H9 (cell line): ENCODE measurements at regions not wholly inside any gene's neighbourhood (a gene's known extent, or its start where the extent isn't known, plus 50 kb on each side); places are given as distances from the start of the nearest gene placed in this dataset.

Experiments
- DNase-seq: peaks from one replicate; pipeline ENCODE4 v3.0.0-alpha.2; 2017
- H2AFZ ChIP-seq: one replicate; pipeline ENCODE4 v1.6.1; 2013; ENCODE audit warnings: mild to moderate bottlenecking, low read length, control low read depth, moderate library complexity
- H2AK5ac ChIP-seq: 2 replicates; pipeline ENCODE4 v1.6.1; 2013; ENCODE audit warnings: low read length, control low read depth, mixed read lengths; ENCODE audit not compliant: insufficient read length
- H2BK120ac ChIP-seq: one replicate; pipeline ENCODE4 v1.6.1; 2013; ENCODE audit warnings: low read depth, mild to moderate bottlenecking, low read length, control low read depth, inconsistent platforms; ENCODE audit not compliant: poor library complexity, severe bottlenecking
- H2BK12ac ChIP-seq: 2 replicates; pipeline ENCODE4 v1.6.1; 2013; ENCODE audit warnings: low read length, control low read depth, mixed read lengths, low read depth; ENCODE audit not compliant: insufficient read length
- H2BK15ac ChIP-seq: 2 replicates; pipeline ENCODE4 v1.6.1; 2013; ENCODE audit warnings: low read depth, low read length, control low read depth
- H2BK20ac ChIP-seq: one replicate; pipeline ENCODE4 v1.6.1; 2013; ENCODE audit warnings: low read depth, mild to moderate bottlenecking, low read length, control low read depth, inconsistent platforms; ENCODE audit not compliant: poor library complexity, severe bottlenecking
- H2BK5ac ChIP-seq: 2 replicates; pipeline ENCODE4 v1.6.1; 2013; ENCODE audit warnings: low read length, control low read depth, mixed read lengths; ENCODE audit not compliant: insufficient read length
- H3K14ac ChIP-seq: 2 replicates; pipeline ENCODE4 v1.6.1; 2013; ENCODE audit warnings: low read length, control low read depth; ENCODE audit not compliant: insufficient read depth
- H3K18ac ChIP-seq: 2 replicates; pipeline ENCODE4 v1.6.1; 2013; ENCODE audit warnings: low read depth, mild to moderate bottlenecking, mixed read lengths, low read length, control low read depth; ENCODE audit not compliant: insufficient read length
- H3K23ac ChIP-seq: 2 replicates; pipeline ENCODE4 v1.6.1; 2013; ENCODE audit warnings: low read length, control low read depth, mixed read lengths, low read depth; ENCODE audit not compliant: insufficient read length
- H3K23me2 ChIP-seq: 2 replicates; pipeline ENCODE4 v1.6.1; 2013; ENCODE audit warnings: low read depth, mild to moderate bottlenecking, mixed read lengths, low read length, control low read depth; ENCODE audit not compliant: insufficient read length, poor library complexity, severe bottlenecking
- H3K27ac ChIP-seq: 2 replicates; pipeline ENCODE4 v1.5.1; 2013; ENCODE audit warnings: low read length, control low read depth, mixed read lengths, low read depth; ENCODE audit not compliant: insufficient read length
- H3K27me3 ChIP-seq: 2 replicates; pipeline ENCODE4 v1.6.1; 2013; ENCODE audit warnings: low read length, control low read depth, inconsistent platforms; ENCODE audit not compliant: insufficient read depth
- H3K4ac ChIP-seq: 2 replicates; pipeline ENCODE4 v1.6.1; 2013; ENCODE audit warnings: low read depth, mild to moderate bottlenecking, control low read depth, inconsistent platforms, low read length, moderate library complexity
- H3K4me1 ChIP-seq: 2 replicates; pipeline ENCODE4 v1.6.1; 2013; ENCODE audit warnings: low read length, control low read depth, inconsistent platforms; ENCODE audit not compliant: insufficient read depth
- H3K4me2 ChIP-seq: 2 replicates; pipeline ENCODE4 v1.6.1; 2013; ENCODE audit warnings: low read length, control low read depth, mixed read lengths; ENCODE audit not compliant: insufficient read length, insufficient read depth
- H3K56ac ChIP-seq: 2 replicates; pipeline ENCODE4 v1.6.1; 2013; ENCODE audit warnings: low read depth, mild to moderate bottlenecking, mixed read lengths, low read length, control low read depth; ENCODE audit not compliant: insufficient read length
- H3K79me1 ChIP-seq: 2 replicates; pipeline ENCODE4 v1.6.1; 2013; ENCODE audit warnings: low read depth, mild to moderate bottlenecking, moderate library complexity, low read length, control low read depth, inconsistent platforms; ENCODE audit not compliant: insufficient read depth, poor library complexity, severe bottlenecking
- H3K79me2 ChIP-seq: 2 replicates; pipeline ENCODE4 v1.6.1; 2013; ENCODE audit warnings: low read length, control low read depth, inconsistent platforms; ENCODE audit not compliant: insufficient read depth
- H3K9ac ChIP-seq: 2 replicates; pipeline ENCODE4 v1.6.1; 2013; ENCODE audit warnings: low read length, control low read depth, mixed read lengths; ENCODE audit not compliant: insufficient read length; ENCODE audit errors: extremely low read depth
- H3K9me3 ChIP-seq: one replicate; pipeline ENCODE4 v1.6.1; 2013; ENCODE audit warnings: low read depth, low read length, inconsistent platforms; ENCODE audit not compliant: control insufficient read depth
- H3T11ph ChIP-seq: one replicate; pipeline ENCODE4 v1.6.1; 2013; ENCODE audit warnings: mild to moderate bottlenecking, low read length, control low read depth, inconsistent platforms
- H4K20me1 ChIP-seq: one replicate; pipeline ENCODE4 v1.6.1; 2013; ENCODE audit not compliant: control insufficient read depth, insufficient read length, insufficient read depth
- H4K5ac ChIP-seq: 2 replicates; pipeline ENCODE4 v1.6.1; 2013; ENCODE audit warnings: low read depth, mild to moderate bottlenecking, mixed read lengths, low read length, control low read depth; ENCODE audit not compliant: insufficient read length
- H4K8ac ChIP-seq: replicated peaks from 2 replicates; pipeline ENCODE4 v1.6.1; 2013; ENCODE audit warnings: low read length, control low read depth, mixed read lengths, low read depth; ENCODE audit not compliant: insufficient read length
- H4K91ac ChIP-seq: 2 replicates; pipeline ENCODE4 v1.6.1; 2013; ENCODE audit warnings: low read depth, mild to moderate bottlenecking, moderate library complexity, mixed read lengths, low read length, control low read depth; ENCODE audit not compliant: insufficient read length
- H3K27ac Mint-ChIP-seq, 3 experiments: 2 replicates in 2 of 3; 3 replicates in 1 of 3; pipeline ENCODE4 v1.8.0; 2020 to 2021; ENCODE audit warnings: mixed read lengths in 3 of 3, mild to moderate bottlenecking in 1 of 3, moderate library complexity in 1 of 3
- H3K27me3 Mint-ChIP-seq: 2 replicates; pipeline ENCODE4 v1.8.0; 2021; ENCODE audit warnings: low read depth, mild to moderate bottlenecking, moderate library complexity, mixed read lengths
- H3K36me3 Mint-ChIP-seq, 3 experiments: 2 replicates in 2 of 3; 3 replicates in 1 of 3; pipeline ENCODE4 v1.8.0; 2020 to 2021; ENCODE audit warnings: low read depth in 3 of 3, mixed read lengths in 3 of 3; ENCODE audit not compliant: insufficient read depth in 1 of 3
- H3K4me1 Mint-ChIP-seq, 2 experiments: 2 replicates each; pipeline ENCODE4 v1.8.0; 2020; ENCODE audit warnings: mixed read lengths in 2 of 2
- H3K4me3 Mint-ChIP-seq, 2 experiments: 2 replicates in 1 of 2; 3 replicates in 1 of 2; pipeline ENCODE4 v1.8.0; 2020 to 2021; ENCODE audit warnings: mild to moderate bottlenecking in 2 of 2, mixed read lengths in 2 of 2, moderate library complexity in 1 of 2
- H3K9me3 Mint-ChIP-seq, 2 experiments: 2 replicates in 1 of 2; 3 replicates in 1 of 2; pipeline ENCODE4 v1.8.0; 2020; ENCODE audit warnings: mild to moderate bottlenecking in 2 of 2, mixed read lengths in 2 of 2, moderate library complexity in 1 of 2
- TF ChIP-seq, protein P1 (sequence below): fragments of 200-600 bp; sonication (generic); conservative IDR thresholded peaks from 3 replicates; pipeline ENCODE4 v1.8.0; 2021; ENCODE audit warnings: antibody characterized with exemption, mild to moderate bottlenecking

DNA sequence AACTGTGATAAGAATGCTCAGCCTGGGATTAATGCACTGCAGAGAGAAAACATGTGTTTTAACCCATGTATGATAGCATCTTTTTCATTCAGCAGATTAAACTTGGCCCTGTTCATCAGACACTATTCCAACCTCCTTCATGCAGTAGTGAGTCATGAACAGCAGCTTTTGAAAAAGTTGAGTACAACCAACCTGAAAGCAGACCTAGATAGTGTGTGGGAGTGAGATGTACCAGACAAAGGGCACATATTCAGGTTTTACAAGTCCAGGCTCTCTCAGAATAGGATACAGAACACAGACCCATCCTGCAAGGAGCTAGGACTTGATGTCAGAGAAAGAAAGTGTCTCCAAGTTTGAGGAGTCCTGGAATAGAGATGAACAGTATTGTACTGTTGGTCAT, 237.3 kb upstream of the STS start:
- Histone ChIP-seq H3K4me1 (no peaks in the 10 kb centered on the region), H3K9me3 (no peaks in the 10 kb centered on the region), H3K9ac (no peak overlapping the region), H3K79me1 (no peaks in the 10 kb centered on the region), H3K27me3 (no peaks in the 10 kb centered on the region), H2BK12ac (no peak overlapping the region), H2BK120ac (no peak overlapping the region), H2AK5ac (no peak overlapping the region), H3K23me2 (no peaks in the 10 kb centered on the region), H4K20me1 (no peaks in the 10 kb centered on the region), H3K4me2 (no peak overlapping the region), H3K79me2 (no peaks in the 10 kb centered on the region), H2BK5ac (no peak overlapping the region), H2BK15ac (no peak overlapping the region), H3K56ac (no peak overlapping the region), H3K14ac (no peak overlapping the region), H3T11ph (no peak overlapping the region), H3K27ac (no peak overlapping the region), H3K23ac (no peak overlapping the region), H2AFZ (no peak overlapping the region), H2BK20ac (no peak overlapping the region), H3K18ac (no peak overlapping the region), H4K8ac (no peak overlapping the region), H3K4ac (no peak overlapping the region), H4K5ac (no peak overlapping the region), H4K91ac (no peak overlapping the region)
- no peak for DNase-seq
- TF ChIP-seq, protein P1, sequence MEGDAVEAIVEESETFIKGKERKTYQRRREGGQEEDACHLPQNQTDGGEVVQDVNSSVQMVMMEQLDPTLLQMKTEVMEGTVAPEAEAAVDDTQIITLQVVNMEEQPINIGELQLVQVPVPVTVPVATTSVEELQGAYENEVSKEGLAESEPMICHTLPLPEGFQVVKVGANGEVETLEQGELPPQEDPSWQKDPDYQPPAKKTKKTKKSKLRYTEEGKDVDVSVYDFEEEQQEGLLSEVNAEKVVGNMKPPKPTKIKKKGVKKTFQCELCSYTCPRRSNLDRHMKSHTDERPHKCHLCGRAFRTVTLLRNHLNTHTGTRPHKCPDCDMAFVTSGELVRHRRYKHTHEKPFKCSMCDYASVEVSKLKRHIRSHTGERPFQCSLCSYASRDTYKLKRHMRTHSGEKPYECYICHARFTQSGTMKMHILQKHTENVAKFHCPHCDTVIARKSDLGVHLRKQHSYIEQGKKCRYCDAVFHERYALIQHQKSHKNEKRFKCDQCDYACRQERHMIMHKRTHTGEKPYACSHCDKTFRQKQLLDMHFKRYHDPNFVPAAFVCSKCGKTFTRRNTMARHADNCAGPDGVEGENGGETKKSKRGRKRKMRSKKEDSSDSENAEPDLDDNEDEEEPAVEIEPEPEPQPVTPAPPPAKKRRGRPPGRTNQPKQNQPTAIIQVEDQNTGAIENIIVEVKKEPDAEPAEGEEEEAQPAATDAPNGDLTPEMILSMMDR = no peak
- peaks cover 2% of the 10 kb centered on the region; the same call in 1 of the 2 replicates for H3K27me3 Mint-ChIP-seq
- H3K4me3 Mint-ChIP-seq = no peak overlapping the region
- peaks cover 4 to 13% of the 10 kb centered on the region in 2 experiments for H3K4me1 Mint-ChIP-seq
- H3K9me3 Mint-ChIP-seq = no peaks in the 10 kb centered on the region; a peak in 1 of 5 replicates
- H3K36me3 Mint-ChIP-seq = peaks cover 0 to 2% (median 0%) of the 10 kb centered on the region in 3 experiments; a peak in 1 of 7 replicates
- H3K27ac Mint-ChIP-seq = no peak overlapping the region
